ENCODE measurements at regions not wholly inside any gene's neighbourhood (a gene's known extent, or its start where the extent isn't known, plus 50 kb on each side); places are given as distances from the start of the nearest gene placed in this dataset.
A peak's percentile ranks its signal among the peaks of the same experiment; 100 is the strongest.

GRCh38 chr5:110846398-110847001, 107.7 kb downstream of the SLC25A46 start:
- H3K9me3 ChIP-seq (ENCODE audit: low read length) = no peaks in the 10 kb centered on the region
- ChIA-PET CTCF (no interaction called here), POLR2A (ENCODE audit: unreplicated experiment) (interaction anchor here (0.6 kb wide), 1 partner anchor 155 kb away, joined by 3 read pairs; no protein-coding TSS in a partner anchor)
- no peaks in the 10 kb centered on the region for H3K9me2 ChIP-seq (replicated peaks; ENCODE audit: low read length)
- no peaks in the 10 kb centered on the region for H3K79me2 ChIP-seq (ENCODE audit: low read length)
- ATAC-seq (no peak), DNase-seq (no peak)
- no peaks in the 10 kb centered on the region for H3F3A ChIP-seq (ENCODE audit: low read length, unreplicated experiment)
- H2AFZ ChIP-seq (ENCODE audit: low read length) = no peak overlapping the region; the same call in 1 of the 2 replicates
- intact Hi-C loops (cut with micrococcal nuclease) = no loop called here
- no peak overlapping the region for H3K4me3 ChIP-seq (ENCODE audit: low read length)
- no peaks in the 10 kb centered on the region for H4K20me1 ChIP-seq (ENCODE audit: low read length)
- H3K27ac ChIP-seq (ENCODE audit: low read length) = no peak overlapping the region
- no peak overlapping the region for H3K4me2 ChIP-seq (ENCODE audit: low read length)
- no peak overlapping the region for H3K9ac ChIP-seq (ENCODE audit: low read length)
- BruUV-seq (replicated peaks) = no TSS peak
- H3K27me3 ChIP-seq (ENCODE audit: low read length) = no peaks in the 10 kb centered on the region
- TF ChIP-seq EZH2phosphoT487 (IDR thresholded peaks at IDR 0.05; ENCODE audit: borderline replicate concordance, low read length) (no peak), CTCF (conservative IDR thresholded peaks at IDR 0.05; ENCODE audit: low read depth, low read length) (no peak), EZH2 (IDR thresholded peaks at IDR 0.05; ENCODE audit: low read length, unreplicated experiment) (no peak)
- H3K4me1 ChIP-seq (ENCODE audit: insufficient read depth, low read length) = peaks cover 9% of the 10 kb centered on the region
- no peaks in the 10 kb centered on the region for H3K36me3 ChIP-seq (ENCODE audit: low read depth, low read length)

GRCh38 chr5:110851357-110851756, 112.5 kb downstream of the SLC25A46 start:
- peak; percentile 63 for DNase-seq
- POLR2A ChIA-PET (ENCODE audit: unreplicated experiment) = no interaction called here
- Histone ChIP-seq H3K79me2 (ENCODE audit: low read length) (no peaks in the 10 kb centered on the region), H3K27ac (ENCODE audit: low read length) (no peak overlapping the region), H3K9ac (ENCODE audit: low read length) (no peak overlapping the region), H3K27me3 (ENCODE audit: low read length) (no peaks in the 10 kb centered on the region), H3K9me2 (replicated peaks; ENCODE audit: low read length) (no peaks in the 10 kb centered on the region), H3K36me3 (ENCODE audit: low read depth, low read length) (no peaks in the 10 kb centered on the region), H3K4me2 (ENCODE audit: low read length) (peak overlapping the region; percentile 15; the same call in 1 of the 2 replicates), H3K9me3 (ENCODE audit: low read length) (no peaks in the 10 kb centered on the region), H4K20me1 (ENCODE audit: low read length) (no peaks in the 10 kb centered on the region), H3K4me3 (ENCODE audit: low read length) (no peak overlapping the region), H2AFZ (ENCODE audit: low read length) (no peak overlapping the region), H3F3A (ENCODE audit: low read length, unreplicated experiment) (no peaks in the 10 kb centered on the region), H3K4me1 (ENCODE audit: insufficient read depth, low read length) (peaks cover 22% of the 10 kb centered on the region)
- CTCF ChIA-PET = interaction anchor here (0.9 kb wide), 1 partner anchor 14 kb away, joined by 3 read pairs; no protein-coding TSS in a partner anchor
- BruUV-seq (replicated peaks) = no TSS peak
- ATAC-seq = peak; percentile 84
- intact Hi-C loops (cut with micrococcal nuclease) = loop anchor here (5.0 kb wide), 2 partner anchors 64 to 211 kb away; no protein-coding TSS in a partner anchor
- TF ChIP-seq CTCF (conservative IDR thresholded peaks at IDR 0.05; ENCODE audit: low read depth, low read length) = no peak
- no peak for TF ChIP-seq EZH2 (IDR thresholded peaks at IDR 0.05; ENCODE audit: low read length, unreplicated experiment)
- TF ChIP-seq EZH2phosphoT487 (IDR thresholded peaks at IDR 0.05; ENCODE audit: borderline replicate concordance, low read length) = no peak

GRCh38 chr5:110852053-110852452, 113.2 kb downstream of the SLC25A46 start:
- no peaks in the 10 kb centered on the region for H3K79me2 ChIP-seq (ENCODE audit: low read length)
- H3K4me2 ChIP-seq (ENCODE audit: low read length) = no peak overlapping the region
- no peak for ATAC-seq
- BruUV-seq (replicated peaks) = no TSS peak
- no peaks in the 10 kb centered on the region for H3K27me3 ChIP-seq (ENCODE audit: low read length)
- ChIA-PET CTCF (interaction anchor here (0.9 kb wide), 1 partner anchor 14 kb away, joined by 3 read pairs; no protein-coding TSS in a partner anchor), POLR2A (ENCODE audit: unreplicated experiment) (interaction anchor here (0.6 kb wide), 1 partner anchor 57 kb away, joined by 3 read pairs; no protein-coding TSS in a partner anchor)
- no peak for DNase-seq
- no peaks in the 10 kb centered on the region for H3K36me3 ChIP-seq (ENCODE audit: low read depth, low read length)
- TF ChIP-seq CTCF (conservative IDR thresholded peaks at IDR 0.05; ENCODE audit: low read depth, low read length) (no peak), EZH2phosphoT487 (IDR thresholded peaks at IDR 0.05; ENCODE audit: borderline replicate concordance, low read length) (no peak), EZH2 (IDR thresholded peaks at IDR 0.05; ENCODE audit: low read length, unreplicated experiment) (no peak)
- H4K20me1 ChIP-seq (ENCODE audit: low read length) = no peaks in the 10 kb centered on the region
- intact Hi-C loops (cut with micrococcal nuclease) = loop anchor here (5.0 kb wide), 2 partner anchors 65 to 210 kb away; no protein-coding TSS in a partner anchor
- no peak overlapping the region for H3K27ac ChIP-seq (ENCODE audit: low read length)
- no peaks in the 10 kb centered on the region for H3K9me3 ChIP-seq (ENCODE audit: low read length)
- no peaks in the 10 kb centered on the region for H3F3A ChIP-seq (ENCODE audit: low read length, unreplicated experiment)
- peaks cover 22% of the 10 kb centered on the region for H3K4me1 ChIP-seq (ENCODE audit: insufficient read depth, low read length)
- no peak overlapping the region for H2AFZ ChIP-seq (ENCODE audit: low read length)
- no peak overlapping the region for H3K4me3 ChIP-seq (ENCODE audit: low read length)
- H3K9me2 ChIP-seq (replicated peaks; ENCODE audit: low read length) = no peaks in the 10 kb centered on the region
- no peak overlapping the region for H3K9ac ChIP-seq (ENCODE audit: low read length)
